HCT116 (cell line): ENCODE measurements at regions not wholly inside any gene's neighbourhood (a gene's known extent, or its start where the extent isn't known, plus 50 kb on each side); places are given as distances from the start of the nearest gene placed in this dataset.

Source experiments
- EZH2 ChIP-seq: fragments of 200-600 bp; sonication (generic); IDR thresholded peaks from 2 replicates; pipeline ENCODE4 v1.6.1; 2017; ENCODE audit warnings: antibody characterized with exemption, mixed run types
- EZH2phosphoT487 ChIP-seq: fragments of 200-600 bp; IDR thresholded peaks from 2 replicates; pipeline ENCODE4 v1.6.1; 2018; ENCODE audit warnings: antibody characterized with exemption, borderline replicate concordance
- POLR2A ChIP-seq: IDR thresholded peaks from 2 replicates; pipeline ENCODE4 v1.7.0; 2011; ENCODE audit warnings: borderline replicate concordance; ENCODE audit not compliant: insufficient read depth, insufficient read length; ENCODE audit errors: extremely low read depth
- POLR2AphosphoS5 ChIP-seq: IDR thresholded peaks from 2 replicates; pipeline ENCODE4 v1.6.1; 2011; ENCODE audit warnings: mild to moderate bottlenecking, low read depth, low read length, moderate library complexity
- RAD21 ChIP-seq: IDR thresholded peaks from 2 replicates; pipeline ENCODE4 v1.6.1; 2012; ENCODE audit warnings: low read depth, mild to moderate bottlenecking
- SP1 ChIP-seq: IDR thresholded peaks from 2 replicates; pipeline ENCODE4 v1.6.1; 2012; ENCODE audit warnings: low read depth
- SRF ChIP-seq: IDR thresholded peaks from 2 replicates; pipeline ENCODE4 v1.6.1; 2012; ENCODE audit warnings: low read depth
- YY1 ChIP-seq: IDR thresholded peaks from 2 replicates; pipeline ENCODE4 v1.6.1; 2011; ENCODE audit warnings: low read length, low read depth, moderate library complexity, mild to moderate bottlenecking; ENCODE audit not compliant: insufficient replicate concordance; ENCODE audit errors: extremely low read depth
- ZFX ChIP-seq: fragments of 450-650 bp; IDR thresholded peaks from 2 replicates; pipeline ENCODE4 v1.6.1; 2017
- TF ChIP-seq, protein P1 (sequence below), 3 experiments: fragments of 200-600 bp in 1 of 3; sonication (generic) in 1 of 3; IDR thresholded peaks in 2 of 3; conservative IDR thresholded peaks in 1 of 3; 2 replicates each; pipeline ENCODE4 v1.5.1; 2012 to 2017; ENCODE audit warnings: low read depth in 2 of 3, low read length in 2 of 3, antibody characterized with exemption in 1 of 3, borderline replicate concordance in 1 of 3, control low read depth in 1 of 3, mild to moderate bottlenecking in 1 of 3, mixed read lengths in 1 of 3, mixed run types in 1 of 3, moderate library complexity in 1 of 3; ENCODE audit not compliant: insufficient read depth in 1 of 3
- TF ChIP-seq, protein P2 (sequence below): IDR thresholded peaks from 2 replicates; pipeline ENCODE4 v1.6.1; 2012; ENCODE audit warnings: low read depth
- TF ChIP-seq, protein P3 (sequence below): IDR thresholded peaks from 2 replicates; pipeline ENCODE4 v1.6.1; 2011; ENCODE audit warnings: mild to moderate bottlenecking, low read length, moderate library complexity; ENCODE audit not compliant: insufficient replicate concordance; ENCODE audit errors: extremely low read depth
- TF ChIP-seq, protein P4 (sequence below): IDR thresholded peaks from 2 replicates; pipeline ENCODE4 v1.6.1; 2012

DNA sequence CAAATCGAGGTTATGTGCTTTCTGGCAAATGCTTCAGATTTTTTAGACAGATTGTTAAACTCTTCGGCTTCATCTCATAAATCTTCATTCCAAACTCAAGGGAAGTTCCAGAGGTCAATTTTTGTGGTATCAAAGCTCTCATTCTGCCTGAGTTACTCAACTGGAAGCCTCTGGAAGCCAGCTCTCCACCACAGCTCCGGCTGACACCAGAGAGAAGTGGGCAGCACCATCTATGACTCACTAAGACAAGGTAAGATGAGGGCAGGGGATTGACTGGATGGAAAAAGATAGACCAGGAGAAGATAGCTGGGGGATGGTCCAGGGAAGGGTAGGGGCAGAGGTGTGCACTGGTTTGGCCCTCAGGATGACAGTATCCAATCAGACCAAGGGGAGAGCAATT, 137.3 kb upstream of the HNRNPA3 start:
- TF ChIP-seq SP1 = no peak
- TF ChIP-seq, protein P1, sequence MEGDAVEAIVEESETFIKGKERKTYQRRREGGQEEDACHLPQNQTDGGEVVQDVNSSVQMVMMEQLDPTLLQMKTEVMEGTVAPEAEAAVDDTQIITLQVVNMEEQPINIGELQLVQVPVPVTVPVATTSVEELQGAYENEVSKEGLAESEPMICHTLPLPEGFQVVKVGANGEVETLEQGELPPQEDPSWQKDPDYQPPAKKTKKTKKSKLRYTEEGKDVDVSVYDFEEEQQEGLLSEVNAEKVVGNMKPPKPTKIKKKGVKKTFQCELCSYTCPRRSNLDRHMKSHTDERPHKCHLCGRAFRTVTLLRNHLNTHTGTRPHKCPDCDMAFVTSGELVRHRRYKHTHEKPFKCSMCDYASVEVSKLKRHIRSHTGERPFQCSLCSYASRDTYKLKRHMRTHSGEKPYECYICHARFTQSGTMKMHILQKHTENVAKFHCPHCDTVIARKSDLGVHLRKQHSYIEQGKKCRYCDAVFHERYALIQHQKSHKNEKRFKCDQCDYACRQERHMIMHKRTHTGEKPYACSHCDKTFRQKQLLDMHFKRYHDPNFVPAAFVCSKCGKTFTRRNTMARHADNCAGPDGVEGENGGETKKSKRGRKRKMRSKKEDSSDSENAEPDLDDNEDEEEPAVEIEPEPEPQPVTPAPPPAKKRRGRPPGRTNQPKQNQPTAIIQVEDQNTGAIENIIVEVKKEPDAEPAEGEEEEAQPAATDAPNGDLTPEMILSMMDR (IDR thresholded peaks at IDR 0.05 in 2 of 3, conservative IDR thresholded peaks at IDR 0.05 in 1 of 3; ENCODE audit: borderline replicate concordance in 1 of 3, insufficient read depth in 1 of 3, low read depth in 2 of 3, low read length in 2 of 3) = no peak
- TF ChIP-seq POLR2A = no peak
- no peak for TF ChIP-seq EZH2
- TF ChIP-seq SRF = no peak
- no peak for TF ChIP-seq POLR2AphosphoS5
- TF ChIP-seq, protein P2, sequence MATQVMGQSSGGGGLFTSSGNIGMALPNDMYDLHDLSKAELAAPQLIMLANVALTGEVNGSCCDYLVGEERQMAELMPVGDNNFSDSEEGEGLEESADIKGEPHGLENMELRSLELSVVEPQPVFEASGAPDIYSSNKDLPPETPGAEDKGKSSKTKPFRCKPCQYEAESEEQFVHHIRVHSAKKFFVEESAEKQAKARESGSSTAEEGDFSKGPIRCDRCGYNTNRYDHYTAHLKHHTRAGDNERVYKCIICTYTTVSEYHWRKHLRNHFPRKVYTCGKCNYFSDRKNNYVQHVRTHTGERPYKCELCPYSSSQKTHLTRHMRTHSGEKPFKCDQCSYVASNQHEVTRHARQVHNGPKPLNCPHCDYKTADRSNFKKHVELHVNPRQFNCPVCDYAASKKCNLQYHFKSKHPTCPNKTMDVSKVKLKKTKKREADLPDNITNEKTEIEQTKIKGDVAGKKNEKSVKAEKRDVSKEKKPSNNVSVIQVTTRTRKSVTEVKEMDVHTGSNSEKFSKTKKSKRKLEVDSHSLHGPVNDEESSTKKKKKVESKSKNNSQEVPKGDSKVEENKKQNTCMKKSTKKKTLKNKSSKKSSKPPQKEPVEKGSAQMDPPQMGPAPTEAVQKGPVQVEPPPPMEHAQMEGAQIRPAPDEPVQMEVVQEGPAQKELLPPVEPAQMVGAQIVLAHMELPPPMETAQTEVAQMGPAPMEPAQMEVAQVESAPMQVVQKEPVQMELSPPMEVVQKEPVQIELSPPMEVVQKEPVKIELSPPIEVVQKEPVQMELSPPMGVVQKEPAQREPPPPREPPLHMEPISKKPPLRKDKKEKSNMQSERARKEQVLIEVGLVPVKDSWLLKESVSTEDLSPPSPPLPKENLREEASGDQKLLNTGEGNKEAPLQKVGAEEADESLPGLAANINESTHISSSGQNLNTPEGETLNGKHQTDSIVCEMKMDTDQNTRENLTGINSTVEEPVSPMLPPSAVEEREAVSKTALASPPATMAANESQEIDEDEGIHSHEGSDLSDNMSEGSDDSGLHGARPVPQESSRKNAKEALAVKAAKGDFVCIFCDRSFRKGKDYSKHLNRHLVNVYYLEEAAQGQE = no peak
- TF ChIP-seq, protein P3, sequence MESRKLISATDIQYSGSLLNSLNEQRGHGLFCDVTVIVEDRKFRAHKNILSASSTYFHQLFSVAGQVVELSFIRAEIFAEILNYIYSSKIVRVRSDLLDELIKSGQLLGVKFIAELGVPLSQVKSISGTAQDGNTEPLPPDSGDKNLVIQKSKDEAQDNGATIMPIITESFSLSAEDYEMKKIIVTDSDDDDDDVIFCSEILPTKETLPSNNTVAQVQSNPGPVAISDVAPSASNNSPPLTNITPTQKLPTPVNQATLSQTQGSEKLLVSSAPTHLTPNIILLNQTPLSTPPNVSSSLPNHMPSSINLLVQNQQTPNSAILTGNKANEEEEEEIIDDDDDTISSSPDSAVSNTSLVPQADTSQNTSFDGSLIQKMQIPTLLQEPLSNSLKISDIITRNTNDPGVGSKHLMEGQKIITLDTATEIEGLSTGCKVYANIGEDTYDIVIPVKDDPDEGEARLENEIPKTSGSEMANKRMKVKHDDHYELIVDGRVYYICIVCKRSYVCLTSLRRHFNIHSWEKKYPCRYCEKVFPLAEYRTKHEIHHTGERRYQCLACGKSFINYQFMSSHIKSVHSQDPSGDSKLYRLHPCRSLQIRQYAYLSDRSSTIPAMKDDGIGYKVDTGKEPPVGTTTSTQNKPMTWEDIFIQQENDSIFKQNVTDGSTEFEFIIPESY = no peak
- TF ChIP-seq, protein P4, sequence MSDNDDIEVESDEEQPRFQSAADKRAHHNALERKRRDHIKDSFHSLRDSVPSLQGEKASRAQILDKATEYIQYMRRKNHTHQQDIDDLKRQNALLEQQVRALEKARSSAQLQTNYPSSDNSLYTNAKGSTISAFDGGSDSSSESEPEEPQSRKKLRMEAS = no peak
- no peak for TF ChIP-seq EZH2phosphoT487
- TF ChIP-seq YY1 = no peak
- no peak for TF ChIP-seq ZFX
- no peak for TF ChIP-seq RAD21
